IPS DF 4.7 (cell line): ENCODE measurements at regions not wholly inside any gene's neighbourhood (a gene's known extent, or its start where the extent isn't known, plus 50 kb on each side); places are given as distances from the start of the nearest gene placed in this dataset.
"Not testable (repeated sequence)": the region's sequence is repeated elsewhere in the genome, so short reads cannot be mapped to it uniquely, and the experiment has no call there.

ENCODE experiments used
- DNase-seq: peaks from one replicate; pipeline ENCODE4 v3.0.0-alpha.2; 2013; ENCODE audit warnings: low spot score; ENCODE audit errors: extremely low read depth

DNA sequence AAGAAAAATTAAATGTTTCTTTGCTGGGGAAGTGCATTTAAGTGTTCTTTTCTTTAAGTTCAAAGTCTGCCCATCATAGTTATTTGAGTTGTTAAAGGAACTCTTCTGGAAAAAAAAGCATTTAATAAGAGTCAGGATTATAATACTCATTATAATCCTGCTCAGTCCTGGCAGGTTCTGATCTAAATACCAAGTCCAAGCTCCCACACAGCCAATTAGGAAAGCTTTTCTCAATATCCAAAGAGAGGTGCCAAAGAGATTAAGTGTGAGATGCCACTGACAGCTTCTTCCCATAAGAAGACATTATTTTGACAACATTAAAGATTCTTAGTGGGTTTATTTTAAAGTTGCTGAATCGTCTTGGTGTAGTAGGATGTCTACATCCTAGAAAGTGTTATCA lies 235.2 kb upstream of the DAB2 start:
- no peak for DNase-seq

DNA sequence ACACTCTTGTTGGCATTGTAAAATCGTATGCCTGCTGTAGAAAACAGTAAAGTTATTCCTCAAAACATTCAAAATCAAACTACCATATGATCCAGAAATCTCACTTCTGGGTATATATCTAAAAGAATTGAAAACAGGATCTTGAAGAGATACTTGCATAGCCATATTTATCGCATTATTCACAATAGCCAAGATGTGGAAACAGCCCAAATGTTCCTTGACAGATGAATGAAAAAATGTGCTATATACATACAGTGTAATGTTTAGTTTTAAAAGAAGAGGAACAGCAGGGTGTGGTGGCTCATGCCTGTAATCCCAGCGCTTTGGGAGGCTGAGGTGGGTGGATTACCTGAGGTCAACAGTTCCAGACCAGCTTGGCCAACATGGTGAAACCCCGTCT lies 234.1 kb upstream of the DAB2 start:
- DNase-seq: no peak

DNA sequence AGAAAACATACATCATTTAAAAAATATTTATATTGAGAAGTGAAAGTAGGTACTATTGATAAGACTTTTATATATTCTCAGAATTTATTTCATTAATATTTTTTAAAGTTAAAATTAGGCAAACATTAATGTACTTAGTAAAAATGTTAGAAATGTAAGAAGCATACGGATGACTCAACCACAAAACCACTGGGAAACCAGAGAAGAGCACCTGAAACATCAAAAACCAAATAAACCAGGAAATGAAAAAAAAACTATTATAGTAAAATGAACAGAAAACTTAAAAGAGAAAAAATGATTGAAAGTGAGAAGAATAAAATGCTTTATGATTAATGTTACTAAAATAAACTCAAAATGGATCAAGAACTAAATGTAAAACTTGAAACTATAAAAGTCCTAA lies 233.2 kb upstream of the DAB2 start:
- DNase-seq: no peak

DNA sequence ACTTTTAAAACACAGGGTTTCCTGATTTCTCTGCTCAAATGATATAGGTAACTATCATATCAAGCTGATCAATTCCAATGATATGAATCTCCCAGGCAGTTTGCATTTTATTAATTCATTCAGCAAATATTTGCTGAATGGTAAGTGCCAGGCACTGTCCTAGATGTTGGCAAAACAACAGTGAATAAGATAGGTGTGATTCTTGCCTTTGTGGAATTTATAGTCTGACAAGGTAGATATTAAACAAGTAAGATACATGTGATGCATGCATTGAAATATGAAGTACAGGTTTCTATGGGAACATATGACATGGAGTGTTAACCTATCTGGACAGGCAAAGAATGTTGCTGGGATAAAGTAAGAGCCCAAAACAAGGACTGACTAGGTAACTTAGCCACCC lies 231.8 kb upstream of the DAB2 start:
- DNase-seq: no peak

DNA sequence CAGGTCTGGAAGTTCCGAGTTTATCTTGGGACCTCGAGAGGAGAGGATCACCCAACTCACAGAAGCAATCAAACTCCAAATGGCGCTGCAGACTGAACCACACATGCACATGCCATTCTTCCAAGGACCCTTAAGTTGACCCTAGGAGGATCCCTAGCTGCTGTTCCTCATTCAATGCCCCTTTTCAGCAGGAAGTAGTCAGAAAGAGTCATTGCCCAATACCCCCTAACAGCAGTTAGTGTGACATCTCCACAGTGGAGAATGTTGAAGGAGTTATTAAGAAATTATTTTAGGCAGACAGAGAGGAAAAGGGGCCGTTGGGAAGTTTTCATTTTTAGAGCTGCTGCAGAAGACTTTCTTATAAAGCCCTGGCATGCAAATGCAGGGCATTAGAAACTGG lies 229.9 kb upstream of the DAB2 start:
- DNase-seq: no peak

DNA sequence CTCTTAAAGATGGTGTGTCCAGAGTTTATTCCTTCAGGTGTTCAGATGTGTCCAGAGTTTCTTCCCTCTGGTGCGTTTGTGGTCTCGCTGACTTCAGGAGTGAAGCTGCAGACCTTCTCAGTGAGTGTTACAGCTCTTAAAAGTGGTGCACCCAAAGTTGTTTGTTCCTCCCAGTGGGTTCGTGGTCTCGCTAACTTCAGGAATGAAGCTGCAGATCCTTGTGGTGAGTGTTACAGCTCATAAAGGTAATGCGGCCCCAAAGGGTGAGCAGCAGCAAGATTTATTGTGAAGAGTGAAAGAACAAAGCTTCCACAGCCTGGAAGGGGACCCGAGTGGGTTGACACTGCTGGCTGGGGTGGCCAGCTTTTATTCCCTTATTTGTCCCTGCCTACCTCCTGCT lies 227.7 kb upstream of the DAB2 start:
- not testable (repeated sequence) for DNase-seq

DNA sequence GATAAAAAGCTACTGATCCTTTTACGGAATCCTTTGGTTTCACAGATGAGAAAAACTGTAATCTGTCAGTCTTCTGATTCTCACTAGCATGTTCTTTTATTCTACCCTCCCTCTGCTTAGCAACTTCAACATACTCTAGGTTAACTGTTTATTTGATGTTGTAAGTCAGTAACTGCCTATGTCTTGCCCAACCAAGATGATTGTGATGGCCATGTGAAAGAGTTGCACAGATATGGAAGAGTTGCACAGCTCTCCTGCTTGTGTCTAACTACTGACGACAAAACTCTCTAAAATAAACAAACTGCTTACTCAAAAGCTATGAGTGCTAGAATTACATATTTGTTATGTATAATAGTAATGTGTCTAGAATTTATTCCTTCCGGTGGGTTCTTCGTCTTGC lies 227.3 kb upstream of the DAB2 start:
- DNase-seq: no peak

DNA sequence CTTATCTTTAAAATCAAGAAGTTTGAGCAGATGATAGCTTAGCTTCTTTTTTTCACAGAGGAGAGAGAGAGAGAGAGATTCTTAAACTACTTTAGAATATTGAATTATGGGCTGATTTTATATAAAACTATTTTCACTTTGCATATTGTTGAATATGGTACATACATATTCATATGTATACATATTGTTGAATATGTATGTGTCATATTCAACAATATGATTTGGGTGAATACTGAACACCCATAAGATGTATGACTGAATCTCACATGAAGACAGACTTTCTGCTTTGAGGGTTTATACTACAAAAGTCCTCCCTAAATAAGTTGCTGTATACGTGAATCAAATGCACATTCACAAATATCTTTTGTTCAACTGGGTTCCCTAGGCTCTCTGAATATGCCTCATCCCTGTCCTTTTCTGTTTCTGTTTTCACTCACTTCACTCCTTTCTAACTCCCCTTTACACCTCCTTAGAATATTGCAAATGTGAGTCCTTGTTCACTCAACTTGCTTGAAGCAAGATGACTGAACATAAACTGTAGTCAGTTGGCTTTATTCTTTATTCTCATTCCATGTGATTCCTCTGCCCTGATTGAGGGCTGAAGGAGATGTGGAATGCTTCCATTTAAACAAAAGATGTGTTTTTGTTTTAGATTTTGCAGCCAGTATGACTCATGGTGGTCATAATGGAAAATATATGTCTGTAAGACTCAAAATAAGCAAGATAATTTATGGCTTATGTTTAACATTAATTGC lies 225.4 kb upstream of the DAB2 start:
- no peak for DNase-seq

DNA sequence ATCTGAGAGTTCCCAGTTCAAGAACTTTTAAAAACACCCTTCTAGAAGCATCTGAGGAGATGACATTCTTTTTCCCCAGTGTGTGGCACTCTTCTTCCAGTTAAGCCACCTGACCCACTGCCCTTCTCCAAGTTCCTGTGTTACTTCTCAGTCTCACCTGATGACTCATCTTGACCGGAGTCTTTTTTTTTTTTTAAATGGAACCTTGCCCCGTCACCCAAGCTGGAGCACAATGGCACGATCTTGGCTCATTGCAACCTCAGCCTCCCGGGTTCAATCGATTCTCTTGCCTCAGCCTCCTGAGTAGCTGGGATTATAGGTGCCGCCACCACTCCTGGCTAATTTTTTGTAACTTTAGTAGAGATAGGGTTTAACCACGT lies 224.1 kb upstream of the DAB2 start:
- DNase-seq: peak; percentile 22

DNA sequence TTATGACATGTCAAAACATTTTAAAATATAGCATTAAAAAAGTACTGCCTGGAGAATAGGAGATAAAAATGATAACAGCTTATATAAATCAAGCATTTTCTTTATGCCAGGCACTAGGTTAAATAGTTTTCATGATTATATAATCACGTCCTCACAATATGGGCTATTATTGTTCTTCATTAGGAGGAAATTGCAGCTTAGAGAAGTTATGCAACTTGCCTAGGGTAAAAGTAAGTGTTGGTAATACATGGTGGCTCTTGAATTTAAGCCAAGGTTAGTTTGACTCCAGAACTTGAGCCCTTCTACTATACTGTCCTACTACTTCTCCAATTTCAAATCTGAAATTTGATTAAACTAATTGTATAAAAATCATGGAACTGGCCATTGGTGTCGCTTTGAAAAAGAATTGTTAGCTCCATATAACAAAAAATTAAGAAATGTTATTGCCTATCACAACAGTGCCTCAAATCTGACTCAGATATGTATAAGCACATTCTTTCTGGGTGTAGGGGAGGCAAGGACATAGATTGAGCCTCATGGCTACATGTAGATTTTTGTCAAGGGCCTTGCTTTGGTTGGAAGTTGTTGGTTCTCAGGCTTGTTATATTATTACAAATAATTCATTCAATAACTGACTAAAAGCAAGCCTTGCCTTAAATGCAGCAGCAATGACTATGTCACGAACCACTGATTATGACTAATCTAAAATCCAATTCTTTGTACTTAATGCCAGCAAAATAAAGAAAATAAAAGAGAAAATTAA lies 223.5 kb upstream of the DAB2 start:
- no peak for DNase-seq

DNA sequence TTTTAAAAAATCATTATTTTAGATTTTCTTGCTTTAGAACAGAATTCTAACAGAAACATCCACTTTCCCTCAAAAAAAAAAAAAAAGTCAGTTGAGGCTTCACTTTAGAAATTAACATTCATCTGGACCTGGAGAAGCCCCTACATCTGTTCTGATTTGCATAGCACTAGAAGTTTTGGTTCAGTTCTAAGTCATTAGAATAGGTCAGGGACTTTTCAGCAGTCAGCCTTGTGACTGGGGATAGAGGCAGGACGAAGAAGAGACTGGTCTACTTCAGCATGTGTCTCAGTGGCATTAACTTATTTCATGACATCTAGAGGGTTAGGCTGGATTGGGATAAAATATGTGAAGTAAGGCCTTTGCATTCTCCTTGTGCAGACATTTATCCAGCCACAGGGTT lies 215.8 kb upstream of the DAB2 start:
- DNase-seq: no peak

DNA sequence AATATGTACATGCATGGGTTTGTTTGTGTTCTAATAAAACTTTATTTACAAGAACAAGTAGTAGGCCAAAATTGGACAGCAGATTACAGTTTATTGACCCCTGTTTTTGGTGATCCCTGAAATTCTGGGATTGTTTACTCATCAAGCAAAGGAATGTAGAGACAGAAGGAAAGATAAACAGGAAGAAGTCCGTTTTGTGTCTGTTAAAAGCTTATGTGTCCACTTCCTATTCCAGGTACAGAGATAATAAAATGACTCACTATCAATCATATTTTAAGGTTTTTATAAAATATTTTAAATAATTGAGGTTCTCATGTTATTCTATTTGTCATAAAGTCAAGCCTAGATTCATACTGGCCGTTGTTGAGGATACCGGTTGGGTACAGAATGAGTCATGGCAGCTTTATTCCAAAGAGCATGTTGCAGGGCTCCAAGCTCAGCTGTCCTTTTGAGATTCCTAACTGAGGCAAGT lies 214.9 kb upstream of the DAB2 start:
- DNase-seq: no peak

DNA sequence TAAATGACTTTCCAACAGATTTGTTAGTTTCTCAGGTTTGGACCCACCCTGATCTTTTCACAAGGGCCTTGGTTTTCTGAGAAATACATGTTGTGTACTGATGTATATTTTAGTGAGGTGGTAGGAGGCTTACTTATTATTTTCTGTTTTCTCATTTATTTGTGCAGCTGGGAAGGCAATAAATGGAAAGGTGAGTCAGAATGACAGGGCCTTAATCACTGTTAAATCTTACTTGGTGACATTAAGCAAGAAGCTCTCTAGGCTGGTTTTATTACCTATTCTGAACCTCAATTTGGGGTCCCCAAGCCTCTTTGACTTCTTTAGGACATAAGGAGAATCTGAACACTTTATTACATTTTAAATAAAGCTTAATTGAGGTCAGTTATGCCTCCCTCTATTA lies 214.0 kb upstream of the DAB2 start:
- DNase-seq: no peak

DNA sequence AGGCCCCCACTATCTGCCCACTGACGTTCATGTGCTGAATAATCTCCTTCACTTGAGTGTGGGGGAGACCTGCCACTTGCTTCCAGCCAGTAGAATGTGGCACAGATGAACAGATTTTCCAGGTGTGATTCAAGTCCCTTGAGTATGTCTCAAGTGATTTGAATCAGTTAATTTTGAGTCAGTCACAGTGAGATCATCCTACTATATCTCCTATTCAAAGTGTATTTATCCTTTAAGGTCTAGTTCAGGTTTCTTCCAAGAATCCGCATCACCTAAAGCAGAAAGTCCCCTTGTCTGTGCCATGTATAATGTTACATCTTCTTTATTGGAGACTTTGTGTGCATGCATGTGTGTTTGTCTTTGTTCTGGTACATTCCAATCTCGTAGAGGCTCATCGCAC lies 208.3 kb upstream of the DAB2 start:
- no peak for DNase-seq

DNA sequence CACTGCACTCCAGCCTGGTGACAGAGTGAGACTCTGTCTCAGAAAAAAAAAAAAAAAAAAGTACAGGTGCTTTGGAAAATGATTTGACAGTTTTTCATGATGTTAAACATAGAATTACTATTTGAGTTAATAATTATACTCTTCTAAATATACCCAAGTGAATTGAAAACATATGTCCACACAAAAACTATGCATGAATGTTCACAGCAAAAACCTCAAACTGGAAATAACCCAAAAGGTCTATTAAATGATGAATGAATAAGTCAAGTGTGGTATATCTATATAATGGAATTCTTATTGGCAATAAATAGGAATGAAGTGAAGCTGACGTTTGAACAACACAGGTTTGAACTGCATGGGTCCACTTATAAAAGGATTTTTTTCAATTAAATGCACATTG lies 207.2 kb upstream of the DAB2 start:
- DNase-seq: no peak

DNA sequence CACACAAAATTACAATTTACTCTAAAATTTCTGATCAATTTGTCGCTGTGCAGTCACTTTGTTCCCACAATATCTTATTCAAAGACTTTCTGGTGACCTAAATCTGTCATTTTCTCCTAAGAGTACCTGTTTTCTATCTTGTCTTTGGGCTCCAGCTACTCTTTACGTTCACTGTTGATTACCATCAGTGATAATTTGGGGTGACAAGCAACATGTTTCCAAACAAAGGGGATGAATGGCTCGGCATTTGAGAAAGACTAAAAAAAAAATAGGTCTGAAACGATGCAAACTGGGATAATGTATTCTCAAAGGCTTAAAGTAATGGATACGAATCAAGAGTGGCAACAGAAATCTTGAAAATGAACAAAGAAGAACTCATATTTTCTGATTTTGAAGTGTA lies 205.2 kb upstream of the DAB2 start:
- DNase-seq: no peak

DNA sequence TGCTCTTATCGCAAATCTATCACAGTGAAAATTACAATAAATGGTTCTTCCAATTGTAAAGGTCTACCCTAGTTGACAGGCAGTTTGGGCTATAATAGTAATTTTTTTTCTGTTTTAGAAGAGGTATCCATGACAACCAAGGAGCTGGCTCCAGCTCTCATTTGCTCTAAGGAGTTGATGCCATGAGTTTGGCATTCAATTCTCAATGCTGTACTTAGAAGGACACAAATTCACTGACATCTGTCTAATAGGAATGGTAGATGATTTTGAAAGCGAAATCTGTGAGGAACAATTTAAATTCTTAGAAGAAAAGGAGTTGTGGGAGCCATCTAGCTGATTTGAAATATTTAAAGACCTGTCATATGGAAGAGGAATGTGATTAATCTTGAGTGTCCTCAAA lies 203.6 kb upstream of the DAB2 start:
- DNase-seq: no peak

DNA sequence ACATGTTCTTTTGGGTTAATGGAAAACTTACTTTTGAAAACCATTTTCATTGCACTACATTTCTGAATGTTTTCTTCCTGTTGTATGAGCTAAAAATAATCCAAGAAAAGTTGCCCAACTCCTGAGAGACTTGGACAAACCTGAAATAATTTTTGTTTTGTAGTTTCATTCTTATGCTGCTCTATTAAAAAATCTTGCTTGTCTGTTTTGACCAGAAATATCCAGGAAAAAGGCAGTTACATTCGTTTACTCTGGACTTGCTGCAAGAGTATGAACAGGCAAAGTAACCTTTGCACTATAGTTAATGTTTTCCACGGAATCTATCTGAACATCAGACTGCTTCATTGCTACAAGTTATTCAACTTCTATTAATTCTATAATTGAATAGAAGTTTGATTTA lies 200.1 kb upstream of the DAB2 start:
- DNase-seq: no peak

DNA sequence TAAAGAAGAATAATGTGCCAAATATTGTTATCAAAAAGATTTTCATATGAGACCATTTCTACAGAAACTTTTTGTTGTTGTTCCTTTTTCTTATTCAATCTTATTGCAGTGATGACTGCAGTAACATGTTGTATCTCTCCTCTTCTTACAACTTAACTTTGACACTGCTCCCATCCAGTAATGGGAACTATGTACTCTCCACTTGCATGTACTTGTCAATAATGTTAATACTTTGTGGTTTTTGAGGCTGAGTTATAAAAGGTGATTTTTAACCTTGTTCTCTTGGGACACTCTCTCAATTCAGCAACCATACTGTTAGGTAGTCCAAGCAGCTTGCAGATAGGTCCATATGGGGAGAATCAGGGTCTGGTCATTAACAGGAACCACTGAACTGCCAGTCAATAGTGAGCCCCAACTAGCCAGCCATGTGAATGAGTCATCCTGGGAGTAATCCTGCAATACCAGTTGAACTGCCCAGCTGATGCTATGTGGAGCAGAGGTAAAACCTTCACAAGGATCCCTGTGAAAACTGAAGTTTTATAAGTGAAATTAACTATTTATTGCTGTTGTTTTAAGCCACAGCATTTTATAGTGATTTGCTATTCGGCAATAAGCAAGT lies 199.6 kb upstream of the DAB2 start:
- no peak for DNase-seq

DNA sequence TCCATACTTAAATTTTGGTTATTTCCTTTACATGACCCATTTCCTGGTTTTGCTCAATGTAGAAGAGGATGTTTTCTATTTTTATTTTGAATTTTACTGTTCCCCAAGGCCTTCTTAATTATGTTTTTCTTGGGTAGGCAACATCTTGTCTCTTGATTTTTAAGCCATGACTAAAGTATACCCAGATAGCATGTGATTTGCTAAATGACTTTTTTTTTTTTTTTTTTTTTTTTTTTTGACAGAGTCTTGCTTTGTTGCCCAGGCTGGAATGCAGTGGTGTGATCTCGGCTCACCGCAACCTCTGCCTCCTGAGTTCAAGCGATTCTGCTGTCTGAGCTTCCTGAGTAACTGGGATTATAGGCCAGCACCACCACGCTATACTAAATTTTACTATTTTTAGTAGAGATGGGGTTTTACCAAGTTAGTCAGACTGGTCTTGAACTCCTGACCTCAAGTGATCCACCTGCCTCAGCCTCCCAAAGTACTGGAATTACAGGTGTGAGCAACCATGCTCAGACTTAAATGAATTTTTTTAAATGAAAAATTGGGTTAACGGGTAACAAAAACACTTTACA lies 198.6 kb upstream of the DAB2 start:
- DNase-seq: no peak

DNA sequence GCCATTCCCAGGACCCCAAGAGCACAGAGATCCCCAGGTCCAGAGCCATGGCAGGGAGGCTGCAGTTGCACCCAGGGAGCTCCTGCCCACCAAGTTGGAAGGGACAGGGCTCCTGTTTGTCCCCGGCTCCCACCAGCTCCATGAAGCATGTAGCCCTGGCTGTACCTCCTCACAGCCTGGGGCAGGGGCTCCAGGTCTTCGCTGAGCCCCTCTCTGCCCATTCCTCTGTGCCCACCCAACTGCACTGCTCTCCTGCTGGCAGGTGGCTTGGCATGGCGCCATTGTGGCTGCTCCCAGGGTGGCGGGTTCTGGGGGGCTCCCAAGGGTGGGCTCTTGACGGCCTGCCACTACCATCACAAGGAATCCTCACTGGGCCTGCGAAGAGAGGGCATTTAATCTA lies 197.5 kb upstream of the DAB2 start:
- DNase-seq: no peak

DNA sequence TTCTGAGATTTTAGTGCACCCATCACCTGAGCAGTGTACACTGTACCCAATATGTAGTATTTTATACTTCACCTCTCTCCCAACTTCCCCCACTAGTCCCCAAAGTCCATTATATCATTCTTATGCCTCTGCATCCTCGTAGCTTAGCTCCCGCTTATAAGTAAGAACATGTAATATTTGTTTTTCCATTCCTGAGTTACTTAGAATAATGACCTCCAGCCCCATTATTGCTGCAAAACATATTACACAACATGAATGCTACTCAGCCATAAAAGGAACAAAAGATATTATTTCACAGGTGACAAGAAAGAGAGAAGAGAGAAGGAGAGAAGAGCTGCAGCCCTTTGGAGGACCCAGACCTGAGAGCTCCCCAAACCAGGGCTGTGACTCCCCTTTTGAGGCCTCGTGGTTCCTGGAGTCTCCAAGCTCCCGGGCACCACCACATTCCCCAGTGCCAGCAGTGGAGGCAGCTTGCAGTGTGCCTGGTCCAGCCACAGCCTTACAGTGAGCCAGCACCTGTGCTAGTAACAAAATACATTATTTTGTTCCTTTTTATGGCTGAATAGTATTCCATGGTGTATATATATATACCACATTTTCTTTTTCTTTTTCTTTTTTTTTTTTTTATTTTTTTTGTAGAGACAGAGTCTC lies 194.5 kb upstream of the DAB2 start:
- DNase-seq: no peak
